ENCODE measurements at regions not wholly inside any gene's neighbourhood (a gene's known extent, or its start where the extent isn't known, plus 50 kb on each side); places are given as distances from the start of the nearest gene placed in this dataset.

DNA sequence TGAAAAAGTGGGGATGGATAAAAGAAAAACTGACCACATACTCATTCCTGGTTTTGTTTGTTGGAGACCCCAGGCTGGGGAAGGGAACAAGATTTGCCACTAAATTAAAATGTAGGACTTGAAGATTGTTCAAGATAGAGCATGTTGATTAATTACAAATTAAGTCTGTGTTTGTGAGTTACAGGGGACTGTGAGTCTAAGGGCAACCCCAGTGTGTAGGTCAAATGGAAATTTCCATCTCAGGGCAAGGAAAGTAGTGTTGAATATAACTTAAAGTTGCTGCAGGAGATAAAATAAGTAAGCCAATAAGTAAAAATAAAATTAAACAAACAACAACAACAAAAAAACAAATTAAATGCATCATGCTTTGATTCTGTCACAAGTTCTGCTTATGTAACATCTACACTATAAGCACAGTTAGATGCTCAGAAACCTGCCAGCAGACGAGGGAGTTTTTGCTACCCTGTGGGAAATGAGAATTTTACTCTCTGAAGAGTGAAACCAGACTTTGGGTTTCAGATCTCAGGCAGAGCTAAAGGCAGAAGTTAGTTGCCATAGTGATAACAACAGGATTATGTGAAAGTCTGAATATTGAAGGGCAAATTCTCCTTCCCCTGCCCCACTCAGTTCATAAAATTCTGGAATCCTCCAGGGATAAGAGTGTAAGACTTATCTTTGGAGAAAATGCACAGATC, 352.3 kb downstream of the GRXCR1 start:
- no peak for DNase-seq

DNA sequence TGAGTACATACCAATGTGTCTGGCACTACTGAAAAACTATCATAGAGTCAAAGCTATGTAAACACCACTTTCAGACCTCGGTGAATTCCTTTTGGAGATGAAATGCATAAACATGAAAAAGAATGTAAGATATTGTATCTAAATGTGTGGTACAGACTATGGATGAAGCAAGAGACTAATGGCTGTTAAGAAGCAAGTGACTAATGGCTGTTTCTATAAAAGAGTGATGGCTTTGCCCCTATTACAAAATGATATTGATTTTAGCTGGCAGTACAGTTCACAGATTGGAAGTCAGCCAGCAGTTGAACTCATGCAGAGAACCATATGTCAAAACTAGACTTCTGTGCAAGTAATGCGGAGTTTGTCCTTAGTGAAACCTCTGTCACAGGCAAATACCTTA, 359.3 kb downstream of the GRXCR1 start:
- no peak for DNase-seq

DNA sequence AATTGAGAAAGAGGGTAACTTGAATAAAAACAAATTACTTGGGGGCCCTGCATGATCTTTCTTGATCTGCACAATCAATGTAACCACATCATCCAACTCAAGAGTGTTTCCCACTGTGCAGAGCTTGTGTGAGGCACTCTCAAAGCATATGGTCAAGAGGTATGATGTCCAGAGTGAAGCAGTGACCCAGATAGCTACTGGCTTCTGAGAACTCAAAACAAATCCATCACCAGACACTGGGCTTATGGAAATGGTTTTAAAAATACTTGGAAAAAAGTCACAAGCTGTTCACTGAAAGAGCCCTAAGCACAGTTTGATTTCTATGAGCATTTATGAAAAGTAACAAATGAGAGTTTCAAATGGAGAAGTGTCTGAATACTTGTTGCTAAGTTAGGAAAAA, 361.0 kb downstream of the GRXCR1 start:
- DNase-seq, result no peak

DNA sequence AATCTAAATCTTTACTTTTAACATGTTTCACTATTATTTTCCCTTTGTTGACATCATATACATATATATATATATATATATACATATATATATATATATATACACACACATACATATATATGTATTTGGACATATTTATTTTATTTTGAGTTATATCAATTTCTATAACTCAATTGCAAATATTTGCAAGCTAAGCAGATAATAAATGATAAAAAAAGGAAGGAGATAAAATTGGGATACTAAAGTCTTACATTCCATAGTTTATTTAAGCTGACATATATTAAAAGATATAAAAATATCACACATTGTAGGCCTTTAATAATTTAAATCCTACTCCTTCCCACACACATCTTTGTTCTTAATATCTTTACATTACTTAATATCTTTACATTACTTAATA, 372.2 kb downstream of the GRXCR1 start:
- DNase-seq, result no peak

DNA sequence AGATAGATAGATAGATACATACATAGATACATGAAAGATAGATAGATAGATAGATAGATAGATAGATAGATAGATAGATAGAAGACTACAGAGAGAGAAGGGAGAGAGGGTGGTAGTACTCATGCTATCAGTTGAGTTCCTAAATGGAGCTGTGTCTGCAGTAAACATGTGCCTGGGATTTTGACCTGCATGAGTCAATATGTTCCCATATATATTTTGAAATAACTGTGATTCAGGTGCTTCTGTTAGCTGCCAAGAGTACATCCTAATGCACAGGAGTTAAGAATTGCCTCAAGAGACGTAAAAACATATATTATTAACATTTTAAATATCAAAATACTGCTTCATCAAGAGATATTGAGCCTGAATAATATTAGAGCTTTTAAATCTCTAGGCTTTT, 379.4 kb downstream of the GRXCR1 start:
- DNase-seq, result no peak

DNA sequence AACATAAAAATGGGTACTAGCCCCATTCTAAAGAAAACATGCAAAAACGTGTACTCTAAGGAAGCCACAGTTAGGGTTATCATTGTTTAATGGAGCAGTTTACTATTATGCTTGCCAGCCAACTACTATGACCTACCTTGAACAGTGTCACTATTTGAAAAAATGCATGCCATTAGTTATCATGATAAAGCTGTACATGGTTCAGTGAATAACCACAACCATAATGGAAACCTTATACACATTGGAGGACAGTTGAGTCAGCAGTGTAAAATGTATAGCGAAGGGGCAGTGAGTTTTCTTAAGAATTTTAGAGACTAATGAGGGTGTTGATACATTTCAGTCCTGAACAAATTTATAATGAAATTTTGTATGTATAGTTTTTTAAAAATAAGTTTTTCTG, 381.9 kb downstream of the GRXCR1 start:
- no peak for DNase-seq

DNA sequence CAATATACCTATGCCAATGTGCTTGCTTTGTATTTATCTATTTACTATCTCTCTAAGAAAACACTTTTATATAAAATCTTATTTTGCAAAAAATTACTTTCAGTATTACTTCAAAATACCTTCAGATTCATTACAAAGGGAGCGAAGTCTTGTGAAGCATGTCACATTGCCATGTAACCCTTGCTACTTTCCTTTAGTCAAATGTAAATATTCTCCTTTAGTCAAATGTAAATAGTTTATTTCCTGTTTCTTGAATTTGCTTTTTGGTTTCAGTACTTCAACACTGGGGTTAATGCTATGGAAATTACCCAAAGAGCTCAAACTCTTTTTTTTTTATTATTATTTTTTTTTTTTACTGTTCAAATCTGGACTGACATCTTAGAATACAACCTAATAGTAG, 383.3 kb downstream of the GRXCR1 start:
- no peak for DNase-seq

DNA sequence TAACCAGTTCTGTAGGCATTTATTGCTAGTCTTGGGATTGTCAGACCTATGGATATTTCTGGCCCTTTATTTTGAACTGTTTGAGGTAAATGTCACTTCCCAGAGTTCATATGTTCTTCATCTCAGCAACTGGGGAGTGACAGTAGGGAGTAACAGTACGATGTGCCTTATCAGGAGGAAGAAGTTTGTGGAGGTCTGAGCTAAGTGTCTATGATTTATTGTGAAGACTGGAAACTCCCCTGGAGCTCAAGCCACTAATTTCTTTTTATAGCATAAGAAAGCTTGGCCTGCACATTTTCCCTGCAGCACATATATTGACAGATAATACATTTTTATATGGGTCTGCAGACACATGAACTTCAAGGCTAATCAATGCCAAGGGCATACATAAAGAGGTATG, 383.8 kb downstream of the GRXCR1 start:
- DNase-seq, result no peak

DNA sequence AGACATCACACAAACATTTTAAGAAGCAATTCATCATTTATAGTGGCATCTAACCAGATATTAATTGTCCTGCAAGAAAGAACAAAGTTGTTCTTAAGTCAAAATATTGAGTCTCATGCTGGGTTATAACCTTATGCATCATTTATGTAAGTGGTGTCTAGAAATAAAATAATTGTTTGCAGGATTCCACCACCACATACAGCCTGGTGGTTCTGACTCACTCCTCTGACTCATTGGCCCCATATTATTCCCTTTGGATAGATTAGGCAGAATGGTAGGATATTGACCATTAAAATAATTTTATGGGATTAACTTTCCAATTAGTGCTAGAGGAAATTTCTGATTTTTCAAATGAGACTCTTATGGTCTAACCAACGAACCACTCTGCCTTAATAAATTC, 384.5 kb downstream of the GRXCR1 start:
- no peak for DNase-seq

DNA sequence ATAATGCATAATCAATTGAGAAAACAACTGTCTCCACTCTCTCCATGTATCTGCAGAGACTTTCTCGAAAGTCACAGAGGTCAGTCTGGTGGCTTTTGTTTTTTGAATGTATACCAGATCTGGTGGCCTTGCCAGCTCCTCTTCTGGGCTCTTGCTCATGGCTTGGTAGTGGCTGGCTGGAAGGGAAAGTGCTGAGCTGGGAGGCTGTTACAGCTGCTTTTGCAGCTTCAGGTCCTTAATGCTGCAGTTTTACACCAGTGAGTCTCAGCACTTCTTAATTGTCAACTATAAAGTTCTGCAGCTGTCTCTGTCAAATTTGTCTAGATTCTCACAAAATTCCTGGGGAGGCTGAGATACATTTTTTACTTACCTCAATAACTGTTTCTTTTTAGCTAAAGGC, 390.0 kb downstream of the GRXCR1 start:
- no peak for DNase-seq

DNA sequence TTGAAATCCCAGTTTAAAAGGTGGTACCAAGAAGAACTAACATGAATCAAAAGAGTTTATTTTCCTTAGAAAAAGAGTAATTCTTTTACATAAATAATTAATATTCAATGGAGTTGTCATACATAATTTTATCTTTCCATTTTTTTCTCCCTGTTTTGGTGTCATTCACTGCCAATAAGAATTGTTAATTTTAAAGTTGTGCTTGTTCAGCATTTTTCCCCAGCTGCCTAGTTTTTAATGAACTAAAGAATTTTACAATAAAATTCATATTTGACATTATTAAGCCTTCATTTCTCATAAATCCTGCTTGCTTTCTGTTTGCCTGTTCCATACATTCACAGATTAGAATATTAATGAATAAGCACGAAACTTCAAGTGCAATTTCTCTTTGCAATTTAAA, 393.6 kb downstream of the GRXCR1 start:
- DNase-seq, result no peak

DNA sequence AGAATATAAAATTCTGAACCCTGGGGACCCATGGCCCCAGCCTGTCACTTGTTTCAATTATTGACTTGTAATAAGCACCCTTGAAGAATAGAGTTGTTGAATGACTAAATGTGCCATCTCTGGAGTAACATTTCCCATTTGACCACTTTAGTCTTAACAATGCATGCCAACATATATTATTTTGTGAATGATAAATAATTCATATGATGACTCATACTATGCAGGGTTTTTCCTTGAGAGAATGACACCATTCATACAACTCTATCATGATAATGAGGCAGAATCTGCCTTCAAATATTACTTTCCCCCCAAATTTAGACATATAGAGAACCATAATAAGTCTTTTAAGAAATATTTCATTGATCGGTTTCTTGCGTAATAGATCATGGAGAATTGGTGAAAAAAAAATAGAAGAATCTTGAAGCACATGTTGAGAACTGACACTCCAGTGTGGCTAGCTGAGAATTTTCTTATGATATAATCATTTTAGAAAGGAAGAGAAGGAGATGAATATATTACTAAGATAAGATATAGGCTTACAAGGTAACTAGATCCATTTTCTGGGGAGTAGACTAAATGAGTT, 404.5 kb downstream of the GRXCR1 start:
- DNase-seq, result no peak

DNA sequence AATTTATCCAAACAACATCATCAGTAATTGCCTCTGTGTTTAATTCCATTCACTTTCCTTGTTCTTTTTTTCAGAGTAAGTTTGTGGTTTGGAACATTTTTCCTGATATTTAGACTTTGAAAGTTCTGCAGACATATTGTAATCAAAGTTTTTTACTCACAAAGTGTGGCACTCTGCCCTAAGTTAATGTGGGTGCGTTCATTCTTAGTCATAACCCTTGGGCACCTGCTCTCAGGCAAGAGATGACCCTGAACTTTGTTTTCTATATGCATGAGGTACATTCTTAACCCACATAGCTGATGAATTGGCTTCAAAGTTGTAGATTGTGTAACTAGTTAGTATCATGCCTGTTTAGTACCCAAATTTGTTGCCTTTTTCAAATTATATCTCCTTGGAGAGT, 424.3 kb downstream of the GRXCR1 start:
- DNase-seq, result no peak

DNA sequence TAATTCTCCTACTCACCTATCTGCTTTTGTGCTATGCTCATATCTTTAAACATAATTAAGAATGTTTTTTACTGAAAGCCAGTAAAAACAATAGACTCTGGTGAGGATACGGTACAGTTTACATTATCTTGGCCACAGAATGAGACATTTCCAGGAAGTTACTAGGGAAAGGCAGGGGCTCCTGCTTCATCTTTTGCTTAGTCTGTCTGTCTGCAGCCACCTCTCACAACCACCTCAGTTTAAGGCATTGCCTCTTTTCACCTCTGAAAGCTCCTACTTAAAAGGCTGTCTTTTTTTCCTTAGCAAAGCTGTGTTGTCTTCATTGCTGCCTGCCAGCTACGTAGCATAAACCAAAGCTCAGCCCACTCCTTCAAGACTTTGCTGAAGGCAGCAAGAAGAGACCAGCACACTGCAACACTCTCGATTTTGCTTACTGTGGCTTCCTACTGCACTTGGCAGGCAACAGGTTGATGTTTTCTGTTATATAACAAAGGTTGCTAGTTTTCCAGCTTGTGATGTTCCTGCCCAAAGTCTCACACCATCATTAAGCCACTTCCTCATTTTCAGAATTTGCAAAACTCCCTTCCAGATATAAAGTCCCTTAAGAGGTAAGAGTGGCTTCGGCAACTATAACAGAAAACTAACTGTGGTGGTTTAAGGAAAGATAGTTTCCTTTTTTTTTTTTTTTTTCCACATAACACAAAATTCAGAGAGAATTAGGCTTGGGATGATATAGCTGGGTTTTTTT, 432.9 kb downstream of the GRXCR1 start:
- DNase-seq, result no peak

DNA sequence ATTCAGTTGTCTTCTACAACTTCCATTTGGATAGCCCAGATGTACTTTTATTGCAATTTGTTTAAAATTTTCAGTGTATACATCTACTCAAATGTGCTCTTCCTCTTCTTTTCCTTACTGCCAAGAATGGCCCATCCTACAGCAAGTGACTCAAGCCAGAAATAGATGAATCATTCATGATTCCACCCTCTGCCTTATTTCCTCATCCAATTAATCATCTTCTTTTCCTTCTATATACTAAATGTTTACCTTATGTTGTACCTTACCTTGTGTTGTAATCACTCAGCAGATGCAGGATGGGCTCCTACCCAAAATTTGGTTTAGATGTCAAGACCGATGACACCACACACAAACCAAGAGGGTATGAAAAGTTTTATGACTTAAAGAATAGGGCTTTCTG, 437.8 kb downstream of the GRXCR1 start:
- DNase-seq, result no peak

DNA sequence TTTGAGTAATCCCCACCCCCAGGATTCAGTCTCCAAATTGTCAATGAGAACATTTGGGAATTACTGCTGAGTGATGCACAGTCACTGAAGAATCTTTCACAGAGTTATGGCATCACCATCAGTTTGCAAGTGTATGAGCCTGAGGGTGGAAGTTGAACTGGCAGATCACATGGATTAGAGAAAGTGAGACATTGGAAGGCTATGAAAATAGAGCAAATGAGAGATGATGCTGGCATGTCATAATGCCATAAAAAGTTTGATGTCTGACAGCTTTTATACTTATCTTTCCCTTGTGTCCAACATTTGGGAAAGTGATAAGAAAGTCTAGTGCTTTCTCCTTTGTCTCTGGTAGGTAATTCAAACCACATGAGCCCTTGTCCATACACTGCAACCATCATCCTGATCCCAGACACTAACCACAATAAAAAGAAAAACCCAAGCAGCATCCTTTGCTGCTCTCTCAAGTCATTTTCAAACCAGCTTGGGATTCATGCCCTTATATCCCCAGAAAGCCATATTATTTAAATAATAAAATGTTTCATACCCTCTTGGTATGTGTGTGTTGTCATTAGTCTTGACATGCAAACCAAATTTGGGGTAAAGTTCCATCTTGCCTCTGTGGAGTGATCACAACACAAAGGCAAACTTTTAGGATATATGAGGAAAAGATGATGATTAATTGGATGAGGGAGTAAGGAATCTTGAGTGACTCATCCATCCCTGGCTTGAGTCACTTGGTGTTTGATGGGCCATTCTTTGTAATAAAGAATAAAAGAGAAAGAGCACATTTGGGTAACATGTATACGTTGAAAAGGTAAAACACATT, 438.9 kb downstream of the GRXCR1 start:
- DNase-seq, result no peak

DNA sequence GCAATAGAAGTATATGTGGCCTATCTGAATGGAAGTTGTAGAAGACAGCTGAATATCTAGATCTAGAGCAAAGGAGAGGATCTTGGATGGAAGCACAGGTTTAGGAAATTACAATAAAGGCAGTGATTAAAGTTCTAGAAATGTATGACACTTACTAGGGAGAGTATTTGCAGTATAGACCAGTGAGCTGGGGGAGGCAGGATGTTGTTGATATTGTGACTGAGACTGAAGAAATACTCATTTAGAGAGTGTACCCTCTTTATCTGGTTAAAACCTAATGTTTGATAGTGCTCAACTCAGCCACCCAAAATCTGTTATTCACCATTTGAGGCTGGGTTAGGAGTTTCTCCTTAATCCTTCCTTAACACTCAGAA, 439.5 kb downstream of the GRXCR1 start:
- DNase-seq, result no peak

DNA sequence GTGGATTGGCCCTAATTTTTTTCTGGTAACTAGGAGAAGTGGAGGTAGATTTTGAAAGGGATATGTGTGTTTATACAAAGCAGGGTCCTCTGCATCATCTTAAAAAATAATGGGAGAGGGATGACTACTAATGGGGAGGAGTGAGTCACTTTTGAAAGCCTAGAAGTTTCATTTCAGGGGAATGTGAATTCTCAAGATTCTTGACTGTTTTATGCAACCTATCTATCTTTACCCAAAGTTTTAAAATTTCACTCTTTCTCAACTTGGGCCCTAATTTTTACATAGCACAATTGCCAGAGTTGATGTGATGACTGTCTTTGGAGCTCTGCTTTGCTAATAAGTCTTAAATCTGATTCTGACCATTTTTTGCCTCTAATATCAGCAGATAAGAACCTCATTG, 445.2 kb downstream of the GRXCR1 start:
- DNase-seq, result no peak

DNA sequence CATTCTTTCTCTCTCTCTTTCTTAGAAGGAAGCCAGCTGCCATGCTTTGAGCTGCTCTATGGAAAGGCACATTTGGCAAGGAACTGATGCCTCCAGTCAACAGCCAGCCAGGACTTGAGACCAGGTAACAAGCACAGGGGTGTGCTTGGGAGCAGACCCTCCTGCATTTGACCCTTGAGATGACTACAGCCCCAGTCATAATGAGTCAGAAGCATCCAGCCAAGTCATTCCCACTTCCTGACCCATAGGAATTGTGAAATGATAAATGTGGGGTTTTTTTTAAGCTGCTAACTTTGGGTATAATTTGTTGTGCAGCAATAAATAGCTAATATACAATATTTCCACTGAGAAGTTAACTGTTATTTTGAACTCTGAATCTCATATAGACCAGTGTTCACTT, 446.9 kb downstream of the GRXCR1 start:
- DNase-seq, result no peak

DNA sequence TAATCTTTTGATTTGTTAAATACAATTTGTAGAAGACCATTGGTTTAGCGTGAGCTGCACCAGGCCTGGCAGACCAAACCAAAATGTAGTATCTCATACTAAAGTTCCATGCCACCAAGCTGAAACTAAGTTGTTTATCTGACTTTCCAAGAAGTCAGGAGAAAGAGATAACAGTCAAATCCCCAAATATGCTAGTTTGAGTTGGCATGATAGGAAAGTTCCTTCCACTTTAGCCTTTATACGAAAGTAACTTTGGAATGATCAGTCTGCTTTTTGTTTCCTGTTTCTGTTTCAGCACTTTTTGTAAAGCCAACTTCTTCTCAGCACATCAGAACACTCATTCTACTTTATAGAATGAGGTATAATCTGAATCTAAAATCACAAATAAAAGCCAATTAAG, 449.2 kb downstream of the GRXCR1 start:
- no peak for DNase-seq

DNA sequence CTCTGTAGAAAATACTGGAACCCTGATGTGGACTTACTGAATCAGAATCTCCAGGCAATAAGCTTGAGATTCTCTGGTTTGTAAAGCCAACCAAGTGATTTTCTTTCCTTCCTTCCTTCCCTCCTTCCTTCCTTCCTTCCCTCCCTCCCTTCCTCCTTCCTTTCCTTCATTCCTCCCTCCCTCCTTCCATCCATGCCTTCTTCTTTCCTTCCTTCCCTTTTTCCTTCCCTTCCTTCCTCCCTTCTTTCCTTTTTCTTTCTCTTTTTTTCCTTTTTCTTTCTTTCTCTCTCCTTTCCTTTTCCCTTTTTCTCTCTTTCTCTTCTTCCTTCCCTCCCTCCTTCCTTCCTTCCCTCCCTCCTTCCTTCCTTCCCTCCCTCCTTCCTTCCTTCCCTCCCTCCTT, 450.8 kb downstream of the GRXCR1 start:
- DNase-seq, result no peak

DNA sequence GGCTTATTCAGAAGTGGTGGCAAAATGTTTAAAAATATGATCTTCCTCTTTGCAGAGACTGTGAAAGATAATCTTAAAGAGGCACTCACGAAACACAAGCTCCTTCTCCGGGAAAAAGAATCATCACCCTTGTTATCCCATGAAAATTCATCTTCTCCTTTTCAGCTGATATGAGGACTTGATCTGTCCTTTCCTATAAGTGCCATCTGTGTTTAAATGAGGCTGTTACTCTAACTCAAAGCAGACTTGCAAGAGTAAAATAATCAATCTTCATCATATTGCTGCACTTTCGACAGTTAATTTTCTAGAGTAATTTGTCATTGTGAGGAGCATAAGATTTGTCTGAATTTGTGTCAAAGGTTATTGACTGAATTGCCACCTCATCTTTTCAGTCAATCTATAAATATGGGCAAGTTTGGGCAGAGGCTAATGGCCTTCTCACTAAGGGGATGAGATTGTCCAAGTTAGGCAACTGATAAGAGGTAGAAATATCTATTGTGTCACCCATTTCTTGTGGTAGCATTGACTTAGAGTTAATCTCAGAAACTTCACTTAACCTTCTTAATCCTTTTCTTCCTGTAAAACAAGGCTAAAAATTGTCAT, 452.9 kb downstream of the GRXCR1 start:
- DNase-seq, result no peak

DNA sequence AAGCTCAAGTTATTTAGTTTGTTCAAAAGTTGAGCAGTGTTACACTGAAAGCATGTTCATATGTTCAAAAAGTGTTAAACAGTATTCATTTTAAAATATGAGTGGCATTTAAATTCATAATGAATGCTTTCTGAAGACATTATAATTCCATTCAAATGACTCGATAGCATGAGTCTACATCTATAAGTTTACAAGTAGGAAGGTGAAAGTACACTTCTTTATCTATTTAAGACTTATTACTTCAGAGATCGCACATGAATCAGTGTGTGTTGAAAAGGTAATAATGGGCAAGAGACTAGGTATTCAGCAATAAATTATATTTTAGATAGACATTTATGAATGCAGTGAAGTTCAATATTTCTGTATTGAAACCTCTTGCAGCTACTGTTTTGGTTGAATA, 456.1 kb downstream of the GRXCR1 start:
- no peak for DNase-seq

All from dermis blood vessel endothelial cell (primary cell).